LNCaP clone FGC (cell line): ENCODE measurements at regions not wholly inside any gene's neighbourhood (a gene's known extent, or its start where the extent isn't known, plus 50 kb on each side); places are given as distances from the start of the nearest gene placed in this dataset.
"Not testable (repeated sequence)": the region's sequence is repeated elsewhere in the genome, so short reads cannot be mapped to it uniquely, and the experiment has no call there.

Experiments
- DNase-seq: peaks from one replicate; pipeline ENCODE4 v3.0.0-alpha.2; 2011; ENCODE audit warnings: low read depth
- H3K4me3 ChIP-seq: 2 replicates; pipeline ENCODE4 v1.5.1; 2011; ENCODE audit warnings: mild to moderate bottlenecking, low read depth, low read length, control low read depth
- CTCF ChIP-seq: IDR thresholded peaks from 2 replicates; pipeline ENCODE4 v1.5.1; 2012; ENCODE audit warnings: mild to moderate bottlenecking; ENCODE audit not compliant: control insufficient read depth, insufficient read depth; ENCODE audit errors: extremely low read depth

- H3K4me3 ChIP-seq = no peak overlapping the region
- TF ChIP-seq CTCF = no peak
- DNase-seq = no peak
Observed at GRCh38 chr6:169977434-169978265, 226.2 kb downstream of the ERMARD start.

GRCh38 chr6:169976301-169977081 is 225.1 kb downstream of the ERMARD start:
- H3K4me3 ChIP-seq = no peak overlapping the region
- DNase-seq = no peak
- no peak for TF ChIP-seq CTCF

- DNase-seq = no peak
- TF ChIP-seq CTCF = no peak
- no peak overlapping the region for H3K4me3 ChIP-seq
Observed at GRCh38 chr6:169975701-169976100, 224.3 kb downstream of the ERMARD start.

DNA sequence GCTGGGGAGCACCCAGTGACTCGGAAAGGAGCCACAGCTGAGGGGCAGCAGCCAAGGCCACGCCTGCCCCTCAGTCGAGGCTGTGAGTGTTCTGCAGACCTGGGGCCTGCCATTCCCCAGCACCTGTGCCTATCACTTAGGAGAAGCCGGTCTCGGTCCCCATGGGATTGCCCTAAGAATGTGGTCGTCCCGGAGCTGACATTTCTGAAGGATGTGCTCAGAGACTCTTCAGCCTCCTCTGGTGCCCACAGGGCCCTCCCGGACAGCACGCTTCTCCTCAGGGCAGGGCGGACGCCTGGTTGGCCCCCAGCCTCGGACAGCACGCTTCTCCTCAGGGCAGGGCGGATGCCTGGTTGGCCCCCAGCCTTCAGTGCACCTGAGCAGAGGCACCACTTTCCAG is 223.9 kb downstream of the ERMARD start:
- TF ChIP-seq CTCF = no peak

DNA sequence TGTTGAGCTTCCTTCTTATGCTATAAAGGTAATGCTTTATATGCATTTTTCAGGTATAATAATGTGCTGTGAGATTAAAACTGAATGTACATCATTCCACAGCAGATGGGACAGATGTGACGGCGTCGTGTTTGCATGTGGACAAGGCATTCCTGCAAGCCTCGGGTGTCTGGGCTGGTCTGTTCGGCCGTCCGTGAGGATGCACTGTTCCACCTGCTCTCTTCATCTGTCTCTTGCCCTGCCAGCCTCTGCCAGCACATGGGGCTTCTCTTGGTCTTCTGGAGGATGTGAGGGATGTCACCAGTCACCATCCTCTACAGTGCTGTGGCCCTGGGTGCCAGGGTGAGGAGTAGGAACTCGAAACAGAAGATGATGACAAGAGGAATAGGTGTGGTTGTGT is 223.2 kb downstream of the ERMARD start:
- DNase-seq = no peak
- no peak for TF ChIP-seq CTCF
- H3K4me3 ChIP-seq = no peak overlapping the region

More for the DNA sequence above, 223.9 kb downstream of the ERMARD start:
- DNase-seq = no peak
- no peak overlapping the region for H3K4me3 ChIP-seq

DNA sequence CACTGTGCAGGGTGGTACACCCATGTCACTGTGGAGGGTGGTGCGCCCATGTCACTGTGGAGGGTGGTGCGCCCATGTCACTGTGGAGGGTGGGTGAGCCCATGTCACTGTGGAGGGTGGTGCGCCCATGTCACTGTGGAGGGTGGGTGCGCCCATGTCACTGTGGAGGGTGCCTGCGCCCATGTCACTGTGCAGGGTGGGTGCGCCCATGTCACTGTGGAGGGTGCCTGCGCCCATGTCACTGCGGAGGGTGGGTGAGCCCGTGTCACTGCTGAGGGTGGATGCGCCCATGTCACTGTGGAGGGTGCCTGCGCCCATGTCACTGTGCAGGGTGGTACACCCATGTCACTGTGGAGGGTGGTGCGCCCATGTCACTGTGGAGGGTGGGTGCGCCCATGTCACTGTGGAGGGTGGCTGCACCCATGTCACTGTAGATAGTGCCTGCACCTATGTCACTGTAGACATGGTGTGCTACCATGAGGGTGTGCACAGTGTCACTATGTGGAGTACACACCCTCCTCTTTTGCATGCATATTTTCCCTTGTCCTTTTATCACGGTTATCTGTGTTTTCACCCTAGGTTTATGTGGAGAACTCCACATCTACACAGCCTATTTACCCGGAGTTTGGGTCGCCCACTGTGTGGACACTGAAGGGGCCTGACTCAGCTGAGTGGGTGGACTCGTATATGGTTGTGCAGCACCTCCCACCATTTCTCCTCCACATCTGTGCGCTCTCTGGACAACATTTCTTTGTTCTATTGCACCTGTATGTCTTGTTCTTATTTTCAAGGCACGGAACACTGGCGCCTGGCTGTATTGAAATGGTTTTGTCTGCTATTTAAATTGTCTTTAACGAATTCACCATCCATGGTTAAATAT is 222.4 kb downstream of the ERMARD start:
- DNase-seq, H3K4me3 ChIP-seq: not testable (repeated sequence)

GRCh38 chr6:169972736-169973135 is 221.3 kb downstream of the ERMARD start:
- no peak for DNase-seq
- TF ChIP-seq CTCF = no peak
- no peak overlapping the region for H3K4me3 ChIP-seq
